A673 (cell line): ENCODE measurements at regions not wholly inside any gene's neighbourhood (a gene's known extent, or its start where the extent isn't known, plus 50 kb on each side); places are given as distances from the start of the nearest gene placed in this dataset.

Experiments used
- BruUV-seq: library from RNA; stranded (reverse); fragments of 400-500 nt; replicated peaks from 2 replicates; lab custom pipeline; 2021; lab: Mats Ljungman, UMichigan
- CTCF ChIA-PET: fragments of 300-600 bp; sonication (Branson Sonifier 250); formaldehyde crosslinking; loops from one replicate; lab custom pipeline; 2022; ENCODE audit warnings: antibody characterized with exemption; lab: Charles Lee
- POLR2A ChIA-PET: fragments of 300-600 bp; sonication (Branson Sonifier 250); formaldehyde crosslinking; loops from one replicate; lab custom pipeline; 2022; ENCODE audit warnings: antibody characterized with exemption; ENCODE audit not compliant: low non-redundant PET; lab: Charles Lee
- DNase-seq: peaks from one replicate; pipeline ENCODE4 v3.0.0-alpha.2; 2015; ENCODE audit warnings: low spot score
- H3K27ac ChIP-seq: fragments of 200-600 bp; sonication (generic); 2 replicates; pipeline ENCODE4 v1.5.1; 2016; ENCODE audit warnings: mixed run types, low read depth, mild to moderate bottlenecking, mixed read lengths, antibody characterized with exemption, low read length; ENCODE audit not compliant: poor library complexity, severe bottlenecking
- H3K27me3 ChIP-seq: fragments of 200-600 bp; sonication (generic); replicated peaks from 2 replicates; pipeline ENCODE4 v1.6.1; 2017; ENCODE audit warnings: mixed run types, low read depth, mild to moderate bottlenecking, mixed read lengths, antibody characterized with exemption, low read length; ENCODE audit not compliant: insufficient read depth, poor library complexity
- H3K36me3 ChIP-seq: fragments of 200-600 bp; sonication (generic); 2 replicates; pipeline ENCODE4 v1.6.1; 2016; ENCODE audit warnings: mixed run types, mild to moderate bottlenecking, mixed read lengths, antibody characterized with exemption, low read length; ENCODE audit not compliant: insufficient read depth, poor library complexity, severe bottlenecking
- H3K4me1 ChIP-seq: fragments of 200-600 bp; sonication (generic); 2 replicates; pipeline ENCODE4 v1.6.1; 2017; ENCODE audit warnings: mixed run types, mild to moderate bottlenecking, mixed read lengths, antibody characterized with exemption, low read length; ENCODE audit not compliant: insufficient read depth, poor library complexity, severe bottlenecking
- H3K4me3 ChIP-seq: fragments of 200-600 bp; sonication (generic); 2 replicates; pipeline ENCODE4 v1.5.1; 2016; ENCODE audit warnings: low read depth, mixed run types, mild to moderate bottlenecking, mixed read lengths, low read length; ENCODE audit not compliant: poor library complexity, severe bottlenecking
- H3K9me3 ChIP-seq: fragments of 200-600 bp; sonication (generic); 2 replicates; pipeline ENCODE4 v1.6.1; 2016; ENCODE audit warnings: mixed run types, low read depth, mild to moderate bottlenecking, mixed read lengths, antibody characterized with exemption, low read length; ENCODE audit not compliant: poor library complexity, severe bottlenecking
- EZH2 ChIP-seq: fragments of 200-600 bp; sonication (generic); IDR thresholded peaks from 2 replicates; pipeline ENCODE4 v1.6.1; 2017; ENCODE audit warnings: borderline replicate concordance, low read depth, mild to moderate bottlenecking, mixed read lengths, antibody characterized with exemption, low read length; ENCODE audit not compliant: poor library complexity, severe bottlenecking
- intact Hi-C: fragments of 100-400 bp; cut with micrococcal nuclease; formaldehyde crosslinking; loops from one replicate; pipeline ENCODE4 v1.10.0; 2022; ENCODE audit not compliant: unreplicated experiment
- TF ChIP-seq, protein P1 (sequence below): fragments of 300-800, 200-600 bp; sonication (generic); conservative IDR thresholded peaks from 2 replicates; pipeline ENCODE4 v1.5.1; 2017; ENCODE audit warnings: low read depth, mild to moderate bottlenecking, antibody characterized with exemption, low read length, moderate library complexity, mixed read lengths

DNA sequence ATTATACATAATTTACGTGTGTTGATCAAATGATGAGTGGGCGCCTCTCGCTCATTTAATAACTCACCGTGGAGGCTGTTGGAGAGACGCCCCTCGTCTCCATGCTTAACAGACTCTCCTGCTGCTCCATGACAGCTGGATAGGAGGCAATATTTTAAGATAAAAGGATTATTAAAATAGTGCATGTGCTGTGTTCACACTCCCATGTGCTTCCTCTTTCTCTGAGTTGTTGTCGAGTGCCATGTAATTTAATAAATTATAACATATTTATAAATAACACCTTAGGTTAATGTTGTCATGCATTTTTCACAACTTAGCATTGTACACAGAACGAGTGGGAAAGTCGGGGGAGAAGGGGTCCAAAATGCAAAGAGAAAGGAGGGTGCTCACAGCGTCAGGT is 161.4 kb upstream of the TSHZ3 start:
- no peak for DNase-seq
- Histone ChIP-seq H3K27ac (no peak overlapping the region), H3K4me3 (no peak overlapping the region), H3K36me3 (no peaks in the 10 kb centered on the region), H3K9me3 (no peaks in the 10 kb centered on the region), H3K27me3 (no peaks in the 10 kb centered on the region), H3K4me1 (peaks cover 6% of the 10 kb centered on the region)
- TF ChIP-seq EZH2: no peak
- TF ChIP-seq, protein P1, sequence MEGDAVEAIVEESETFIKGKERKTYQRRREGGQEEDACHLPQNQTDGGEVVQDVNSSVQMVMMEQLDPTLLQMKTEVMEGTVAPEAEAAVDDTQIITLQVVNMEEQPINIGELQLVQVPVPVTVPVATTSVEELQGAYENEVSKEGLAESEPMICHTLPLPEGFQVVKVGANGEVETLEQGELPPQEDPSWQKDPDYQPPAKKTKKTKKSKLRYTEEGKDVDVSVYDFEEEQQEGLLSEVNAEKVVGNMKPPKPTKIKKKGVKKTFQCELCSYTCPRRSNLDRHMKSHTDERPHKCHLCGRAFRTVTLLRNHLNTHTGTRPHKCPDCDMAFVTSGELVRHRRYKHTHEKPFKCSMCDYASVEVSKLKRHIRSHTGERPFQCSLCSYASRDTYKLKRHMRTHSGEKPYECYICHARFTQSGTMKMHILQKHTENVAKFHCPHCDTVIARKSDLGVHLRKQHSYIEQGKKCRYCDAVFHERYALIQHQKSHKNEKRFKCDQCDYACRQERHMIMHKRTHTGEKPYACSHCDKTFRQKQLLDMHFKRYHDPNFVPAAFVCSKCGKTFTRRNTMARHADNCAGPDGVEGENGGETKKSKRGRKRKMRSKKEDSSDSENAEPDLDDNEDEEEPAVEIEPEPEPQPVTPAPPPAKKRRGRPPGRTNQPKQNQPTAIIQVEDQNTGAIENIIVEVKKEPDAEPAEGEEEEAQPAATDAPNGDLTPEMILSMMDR: no peak
- no TSS peak for BruUV-seq
- CTCF ChIA-PET: no interaction called here
- POLR2A ChIA-PET: no interaction called here
- intact Hi-C loops: no loop called here

DNA sequence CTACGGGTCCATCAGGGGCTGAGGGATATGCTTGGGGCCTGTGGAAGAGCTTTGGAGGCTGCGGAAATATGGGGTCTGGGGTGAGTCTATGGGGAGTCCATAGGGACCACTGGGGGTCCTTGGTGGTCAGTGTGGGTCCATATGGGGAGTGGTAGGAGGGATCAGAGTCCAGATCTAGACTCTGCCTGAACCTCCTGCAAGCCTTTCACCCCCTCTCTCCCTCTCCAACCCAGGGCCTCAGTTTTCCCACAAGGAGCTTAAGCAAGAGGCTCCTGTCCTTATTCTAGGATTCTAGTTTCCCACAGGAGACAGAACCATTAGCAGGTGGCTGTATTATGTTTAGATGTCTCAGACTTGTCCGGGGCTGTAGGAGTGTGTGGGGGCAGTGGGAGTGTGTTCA is 161.9 kb upstream of the TSHZ3 start:
- no peak for DNase-seq
- no peak overlapping the region for H3K27ac ChIP-seq
- H3K9me3 ChIP-seq: no peaks in the 10 kb centered on the region
- H3K36me3 ChIP-seq: no peaks in the 10 kb centered on the region
- H3K4me3 ChIP-seq: no peak overlapping the region
- intact Hi-C loops: no loop called here
- H3K4me1 ChIP-seq: peaks cover 6% of the 10 kb centered on the region
- H3K27me3 ChIP-seq: no peaks in the 10 kb centered on the region
- no TSS peak for BruUV-seq
- TF ChIP-seq EZH2: no peak
- TF ChIP-seq, protein P1: no peak
- CTCF ChIA-PET: no interaction called here
- POLR2A ChIA-PET: no interaction called here

DNA sequence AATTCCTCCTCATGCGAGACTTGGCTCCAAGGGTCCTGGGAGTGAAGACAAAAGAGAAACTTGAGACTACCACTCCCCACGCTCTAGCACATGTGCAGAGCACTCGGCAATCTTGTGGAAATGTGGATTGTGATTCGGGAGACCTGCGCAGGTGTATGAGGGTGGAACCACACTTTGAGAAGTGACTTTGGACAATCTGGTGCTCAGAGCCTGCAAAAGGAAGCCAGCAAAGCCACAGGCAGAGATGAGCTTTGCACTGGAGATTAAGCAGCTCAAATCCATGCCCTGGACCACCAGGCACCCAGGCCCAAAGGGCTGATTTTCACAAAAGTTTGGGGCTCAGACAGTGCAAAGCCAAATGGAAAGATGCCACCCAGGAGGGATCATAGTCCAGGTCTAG is 162.5 kb upstream of the TSHZ3 start:
- no peaks in the 10 kb centered on the region for H3K9me3 ChIP-seq
- no peak for DNase-seq
- H3K36me3 ChIP-seq: no peaks in the 10 kb centered on the region
- ChIA-PET CTCF (no interaction called here), POLR2A (no interaction called here)
- no peak for TF ChIP-seq EZH2
- TF ChIP-seq, protein P1: no peak
- BruUV-seq: no TSS peak
- H3K27ac ChIP-seq: no peak overlapping the region
- intact Hi-C loops: no loop called here
- H3K4me1 ChIP-seq: peaks cover 6% of the 10 kb centered on the region
- H3K27me3 ChIP-seq: no peaks in the 10 kb centered on the region
- H3K4me3 ChIP-seq: no peak overlapping the region
